GM18909 (cell line): ENCODE measurements at regions not wholly inside any gene's neighbourhood (a gene's known extent, or its start where the extent isn't known, plus 50 kb on each side); places are given as distances from the start of the nearest gene placed in this dataset.
A peak's percentile ranks its signal among the peaks of the same experiment; 100 is the strongest.

Experiments used
- ATAC-seq: cut with Tn5 transposase; IDR thresholded peaks from one replicate; pipeline ENCODE4 v1.9.1; 2021; ENCODE audit warnings: mild to moderate bottlenecking; ENCODE audit not compliant: unreplicated experiment, poor library complexity

- peak; percentile 57 for ATAC-seq
These were observed 663.7 kb upstream of the B3GAT1 start for GRCh38 chr11:135075740-135076139.

GRCh38 chr11:135074397-135074998 lies 662.5 kb upstream of the B3GAT1 start:
- no peak for ATAC-seq

- no peak for ATAC-seq
These were observed 661.8 kb upstream of the B3GAT1 start for GRCh38 chr11:135073870-135074269.

GRCh38 chr11:135073381-135073780 lies 661.3 kb upstream of the B3GAT1 start:
- ATAC-seq = no peak

- ATAC-seq = no peak
These were observed 657.8 kb upstream of the B3GAT1 start for GRCh38 chr11:135069890-135070289.

GRCh38 chr11:135069063-135069462 lies 657.0 kb upstream of the B3GAT1 start:
- no peak for ATAC-seq

- no peak for ATAC-seq
These were observed 651.0 kb upstream of the B3GAT1 start for GRCh38 chr11:135062994-135063393.

- no peak for ATAC-seq
These were observed 649.1 kb upstream of the B3GAT1 start for GRCh38 chr11:135061166-135061565.

GRCh38 chr11:135046986-135047385 lies 634.9 kb upstream of the B3GAT1 start:
- ATAC-seq = no peak

- no peak for ATAC-seq
These were observed 634.5 kb upstream of the B3GAT1 start for GRCh38 chr11:135046556-135046955.

GRCh38 chr11:135043434-135043833 lies 631.4 kb upstream of the B3GAT1 start:
- no peak for ATAC-seq

- no peak for ATAC-seq
These were observed 625.8 kb upstream of the B3GAT1 start for GRCh38 chr11:135037828-135038227.

- ATAC-seq = no peak
These were observed 624.7 kb upstream of the B3GAT1 start for GRCh38 chr11:135036488-135037297.

- no peak for ATAC-seq
These were observed 623.2 kb upstream of the B3GAT1 start for GRCh38 chr11:135035282-135035681.

- no peak for ATAC-seq
These were observed 621.5 kb upstream of the B3GAT1 start for GRCh38 chr11:135033540-135033939.

GRCh38 chr11:135031205-135031989 lies 619.4 kb upstream of the B3GAT1 start:
- ATAC-seq = no peak

- no peak for ATAC-seq
These were observed 615.4 kb upstream of the B3GAT1 start for GRCh38 chr11:135027461-135027860.

GRCh38 chr11:135023499-135023898 lies 611.5 kb upstream of the B3GAT1 start:
- ATAC-seq = no peak

- ATAC-seq = no peak
These were observed 610.4 kb upstream of the B3GAT1 start for GRCh38 chr11:135022454-135022853.

- ATAC-seq = no peak
These were observed 607.9 kb upstream of the B3GAT1 start for GRCh38 chr11:135019899-135020298.

GRCh38 chr11:135019343-135019871 lies 607.4 kb upstream of the B3GAT1 start:
- ATAC-seq = no peak
